ENCODE measurements at regions not wholly inside any gene's neighbourhood (a gene's known extent, or its start where the extent isn't known, plus 50 kb on each side); places are given as distances from the start of the nearest gene placed in this dataset.

- no peak for DNase-seq (ENCODE audit: low spot score)
Measured at GRCh38 chr3:178397836-178398235, 138.4 kb upstream of the KCNMB2 start.

GRCh38 chr3:178404961-178405360, 131.3 kb upstream of the KCNMB2 start:
- no peak for DNase-seq (ENCODE audit: low spot score)

- no peak for DNase-seq (ENCODE audit: low spot score)
Measured at GRCh38 chr3:178405531-178405930, 130.7 kb upstream of the KCNMB2 start.

GRCh38 chr3:178406206-178406605, 130.0 kb upstream of the KCNMB2 start:
- no peak for DNase-seq (ENCODE audit: low spot score)

- DNase-seq (ENCODE audit: low spot score), result no peak
Measured at GRCh38 chr3:178415384-178415783, 120.9 kb upstream of the KCNMB2 start.

- DNase-seq (ENCODE audit: low spot score), result no peak
Measured at GRCh38 chr3:178417736-178418135, 118.5 kb upstream of the KCNMB2 start.

GRCh38 chr3:178419071-178419470, 117.2 kb upstream of the KCNMB2 start:
- DNase-seq (ENCODE audit: low spot score), result no peak

GRCh38 chr3:178420033-178420432, 116.2 kb upstream of the KCNMB2 start:
- DNase-seq (ENCODE audit: low spot score), result no peak

- no peak for DNase-seq (ENCODE audit: low spot score)
Measured at GRCh38 chr3:178421069-178421468, 115.2 kb upstream of the KCNMB2 start.

GRCh38 chr3:178422406-178422805, 113.8 kb upstream of the KCNMB2 start:
- no peak for DNase-seq (ENCODE audit: low spot score)

- DNase-seq (ENCODE audit: low spot score), result no peak
Measured at GRCh38 chr3:178428037-178428436, 108.2 kb upstream of the KCNMB2 start.

- no peak for DNase-seq (ENCODE audit: low spot score)
Measured at GRCh38 chr3:178434206-178434805, 101.9 kb upstream of the KCNMB2 start.

GRCh38 chr3:178435575-178435974, 100.7 kb upstream of the KCNMB2 start:
- no peak for DNase-seq (ENCODE audit: low spot score)

GRCh38 chr3:178436773-178437172, 99.5 kb upstream of the KCNMB2 start:
- no peak for DNase-seq (ENCODE audit: low spot score)

GRCh38 chr3:178437236-178437635, 99.0 kb upstream of the KCNMB2 start:
- no peak for DNase-seq (ENCODE audit: low spot score)

- DNase-seq (ENCODE audit: low spot score), result no peak
Measured at GRCh38 chr3:178439504-178439903, 96.7 kb upstream of the KCNMB2 start.

- no peak for DNase-seq (ENCODE audit: low spot score)
Measured at GRCh38 chr3:178440043-178440442, 96.2 kb upstream of the KCNMB2 start.

- DNase-seq (ENCODE audit: low spot score), result no peak
Measured at GRCh38 chr3:178443634-178444033, 92.6 kb upstream of the KCNMB2 start.

GRCh38 chr3:178445139-178445538, 91.1 kb upstream of the KCNMB2 start:
- DNase-seq (ENCODE audit: low spot score), result no peak

- DNase-seq (ENCODE audit: low spot score), result no peak
Measured at GRCh38 chr3:178446059-178446458, 90.2 kb upstream of the KCNMB2 start.

GRCh38 chr3:178450476-178450875, 85.8 kb upstream of the KCNMB2 start:
- DNase-seq (ENCODE audit: low spot score), result no peak

GRCh38 chr3:178451799-178452198, 84.4 kb upstream of the KCNMB2 start:
- no peak for DNase-seq (ENCODE audit: low spot score)

- no peak for DNase-seq (ENCODE audit: low spot score)
Measured at GRCh38 chr3:178454726-178455125, 81.5 kb upstream of the KCNMB2 start.

- no peak for DNase-seq (ENCODE audit: low spot score)
Measured at GRCh38 chr3:178455226-178455625, 81.0 kb upstream of the KCNMB2 start.

GRCh38 chr3:178455946-178456345, 80.3 kb upstream of the KCNMB2 start:
- DNase-seq (ENCODE audit: low spot score), result no peak

Data from CD4-positive, alpha-beta T cell treated with Interleukin-2 at 100 ng/mL for 4 hours (primary cell).